Neutrophil (primary cell): ENCODE measurements at regions not wholly inside any gene's neighbourhood (a gene's known extent, or its start where the extent isn't known, plus 50 kb on each side); places are given as distances from the start of the nearest gene placed in this dataset.

Experiments used
- H3K27ac ChIP-seq: fragments of 200-600 bp; sonication (generic); 2 replicates; pipeline ENCODE4 v1.5.1; 2016; ENCODE audit warnings: mild to moderate bottlenecking, moderate library complexity
- H3K27me3 ChIP-seq: fragments of 200-600 bp; sonication (generic); 2 replicates; pipeline ENCODE4 v1.6.0; 2016; ENCODE audit warnings: mild to moderate bottlenecking
- H3K36me3 ChIP-seq: fragments of 200-600 bp; sonication (generic); 2 replicates; pipeline ENCODE4 v1.5.1; 2017
- H3K4me1 ChIP-seq, 2 experiments: fragments of 200-600 bp in 1 of 2; sonication (generic) in 1 of 2; 1 replicate in 1 of 2; 2 replicates in 1 of 2; pipeline versions ENCODE4 v1.5.1 to v1.6.1; 2013 to 2016; ENCODE audit warnings: low read depth in 1 of 2, low read length in 1 of 2, mild to moderate bottlenecking in 1 of 2, moderate library complexity in 1 of 2; ENCODE audit not compliant: control insufficient read depth in 1 of 2, insufficient read depth in 1 of 2
- H3K4me3 ChIP-seq, 2 experiments: fragments of 200-600 bp in 1 of 2; sonication (generic) in 1 of 2; 1 replicate in 1 of 2; 2 replicates in 1 of 2; pipeline ENCODE4 v1.5.1; 2013 to 2016; ENCODE audit warnings: low read depth in 1 of 2, low read length in 1 of 2, mild to moderate bottlenecking in 1 of 2, moderate library complexity in 1 of 2
- H3K9me3 ChIP-seq: fragments of 200-600 bp; sonication (generic); 2 replicates; pipeline ENCODE4 v1.5.1; 2016
- CTCF ChIP-seq: fragments of 200-600 bp; sonication (generic); IDR thresholded peaks from 2 replicates; pipeline ENCODE4 v1.5.1; 2016; ENCODE audit warnings: antibody characterized with exemption

GRCh38 chr3:135392151-135392550, 573.4 kb upstream of the PPP2R3A start:
- no peaks in the 10 kb centered on the region for H3K36me3 ChIP-seq
- no peaks in the 10 kb centered on the region for H3K27me3 ChIP-seq
- H3K4me3 ChIP-seq: no peak overlapping the region
- no peak overlapping the region for H3K27ac ChIP-seq
- no peak for TF ChIP-seq CTCF
- no peaks in the 10 kb centered on the region for H3K9me3 ChIP-seq
- no peaks in the 10 kb centered on the region for H3K4me1 ChIP-seq

GRCh38 chr3:135393159-135393558, 572.4 kb upstream of the PPP2R3A start:
- Histone ChIP-seq H3K36me3 (no peaks in the 10 kb centered on the region), H3K4me1 (no peaks in the 10 kb centered on the region), H3K27me3 (no peaks in the 10 kb centered on the region), H3K9me3 (no peaks in the 10 kb centered on the region), H3K4me3 (no peak overlapping the region), H3K27ac (no peak overlapping the region)
- TF ChIP-seq CTCF: no peak

GRCh38 chr3:135393898-135394525, 571.5 kb upstream of the PPP2R3A start:
- Histone ChIP-seq H3K4me3 (no peak overlapping the region), H3K27me3 (no peaks in the 10 kb centered on the region), H3K36me3 (no peaks in the 10 kb centered on the region), H3K27ac (no peak overlapping the region), H3K4me1 (no peaks in the 10 kb centered on the region), H3K9me3 (no peaks in the 10 kb centered on the region)
- TF ChIP-seq CTCF: no peak

- H3K27ac ChIP-seq: no peak overlapping the region
- no peaks in the 10 kb centered on the region for H3K27me3 ChIP-seq
- no peak overlapping the region for H3K4me3 ChIP-seq
- no peaks in the 10 kb centered on the region for H3K9me3 ChIP-seq
- H3K36me3 ChIP-seq: no peaks in the 10 kb centered on the region
- no peaks in the 10 kb centered on the region for H3K4me1 ChIP-seq
- TF ChIP-seq CTCF: no peak
Observed at GRCh38 chr3:135412475-135412874, 553.1 kb upstream of the PPP2R3A start.

- no peak overlapping the region for H3K4me3 ChIP-seq
- no peaks in the 10 kb centered on the region for H3K9me3 ChIP-seq
- H3K4me1 ChIP-seq: no peaks in the 10 kb centered on the region
- H3K27me3 ChIP-seq: no peaks in the 10 kb centered on the region
- no peak for TF ChIP-seq CTCF
- H3K27ac ChIP-seq: no peak overlapping the region
- H3K36me3 ChIP-seq: no peaks in the 10 kb centered on the region
Observed at GRCh38 chr3:135416182-135416581, 549.3 kb upstream of the PPP2R3A start.

GRCh38 chr3:135419155-135419554, 546.4 kb upstream of the PPP2R3A start:
- Histone ChIP-seq H3K9me3 (no peaks in the 10 kb centered on the region), H3K4me1 (no peaks in the 10 kb centered on the region), H3K27ac (no peak overlapping the region), H3K4me3 (no peak overlapping the region), H3K36me3 (no peaks in the 10 kb centered on the region), H3K27me3 (no peaks in the 10 kb centered on the region)
- no peak for TF ChIP-seq CTCF
